PFSK-1 (cell line): ENCODE measurements at regions not wholly inside any gene's neighbourhood (a gene's known extent, or its start where the extent isn't known, plus 50 kb on each side); places are given as distances from the start of the nearest gene placed in this dataset.

Experiments
- POLR2AphosphoS5 ChIP-seq: IDR thresholded peaks from 2 replicates; pipeline ENCODE4 v1.6.1; 2012; ENCODE audit warnings: low read depth, mild to moderate bottlenecking, control low read depth, low read length, moderate library complexity
- SIN3A ChIP-seq: IDR thresholded peaks from 2 replicates; pipeline ENCODE4 v1.6.1; 2012; ENCODE audit warnings: mild to moderate bottlenecking, low read length, moderate library complexity, borderline replicate concordance; ENCODE audit not compliant: insufficient read depth
- TAF1 ChIP-seq: IDR thresholded peaks from 2 replicates; pipeline ENCODE4 v1.6.1; 2012; ENCODE audit warnings: low read length, control low read depth, borderline replicate concordance; ENCODE audit not compliant: insufficient read depth

- TF ChIP-seq TAF1 (no peak), POLR2AphosphoS5 (no peak), SIN3A (no peak)
Measured at GRCh38 chr4:57726154-57726553, 616.0 kb upstream of the IGFBP7 start.
